HepG2 (cell line): ENCODE measurements at regions not wholly inside any gene's neighbourhood (a gene's known extent, or its start where the extent isn't known, plus 50 kb on each side); places are given as distances from the start of the nearest gene placed in this dataset.

Experiments used
- ETV5 ChIP-seq: IDR thresholded peaks from 2 replicates; pipeline ENCODE4 v1.6.1; 2018; ENCODE audit warnings: missing biosample characterization, missing genetic modification reagents, inconsistent platforms, borderline replicate concordance
- HOXA3 ChIP-seq: sonication (generic); formaldehyde crosslinking; IDR thresholded peaks from 2 replicates; pipeline ENCODE4 v1.5.0; 2020; ENCODE audit warnings: missing genetic modification reagents
- KDM6A ChIP-seq: IDR thresholded peaks from 2 replicates; pipeline ENCODE4 v1.6.1; 2016; ENCODE audit warnings: low read depth
- KLF16 ChIP-seq, 2 experiments: sonication (generic) in 1 of 2; formaldehyde crosslinking in 1 of 2; IDR thresholded peaks; 2 replicates each; pipeline versions ENCODE4 v1.6.1 to v1.8.0; 2016 to 2023; ENCODE audit warnings: missing genetic modification reagents in 2 of 2, missing compliant biosample characterization in 1 of 2
- PRDM10 ChIP-seq: sonication (generic); formaldehyde crosslinking; IDR thresholded peaks from 2 replicates; pipeline ENCODE4 v1.4.0; 2020; ENCODE audit warnings: low read depth, missing genetic modification reagents
- PRDM4 ChIP-seq: sonication (generic); formaldehyde crosslinking; IDR thresholded peaks from 2 replicates; pipeline ENCODE4 v1.9.0; 2021; ENCODE audit warnings: missing genetic modification reagents, borderline replicate concordance
- ZFP1 ChIP-seq: IDR thresholded peaks from 2 replicates; pipeline ENCODE4 v1.6.1; 2016
- ZFP90 ChIP-seq: sonication (generic); formaldehyde crosslinking; IDR thresholded peaks from 2 replicates; pipeline ENCODE4 v1.8.0; 2022; ENCODE audit warnings: missing genetic modification reagents, mild to moderate bottlenecking, inconsistent platforms, borderline replicate concordance
- ZNF121 ChIP-seq: sonication (generic); formaldehyde crosslinking; IDR thresholded peaks from 2 replicates; pipeline ENCODE4 v1.5.0; 2020; ENCODE audit warnings: mild to moderate bottlenecking, missing genetic modification reagents
- TF ChIP-seq, protein P1 (sequence below), 2 experiments: sonication (generic) in 1 of 2; formaldehyde crosslinking in 1 of 2; IDR thresholded peaks; 2 replicates each; pipeline versions ENCODE4 v1.5.1 to v1.6.1; 2011 to 2020; ENCODE audit warnings: borderline replicate concordance in 1 of 2, low read depth in 1 of 2, low read length in 1 of 2, mild to moderate bottlenecking in 1 of 2, missing genetic modification reagents in 1 of 2, moderate library complexity in 1 of 2
- TF ChIP-seq, protein P2 (sequence below): sonication (generic); formaldehyde crosslinking; IDR thresholded peaks from 2 replicates; pipeline ENCODE4 v1.4.0; 2020; ENCODE audit warnings: mild to moderate bottlenecking, missing genetic modification reagents

DNA sequence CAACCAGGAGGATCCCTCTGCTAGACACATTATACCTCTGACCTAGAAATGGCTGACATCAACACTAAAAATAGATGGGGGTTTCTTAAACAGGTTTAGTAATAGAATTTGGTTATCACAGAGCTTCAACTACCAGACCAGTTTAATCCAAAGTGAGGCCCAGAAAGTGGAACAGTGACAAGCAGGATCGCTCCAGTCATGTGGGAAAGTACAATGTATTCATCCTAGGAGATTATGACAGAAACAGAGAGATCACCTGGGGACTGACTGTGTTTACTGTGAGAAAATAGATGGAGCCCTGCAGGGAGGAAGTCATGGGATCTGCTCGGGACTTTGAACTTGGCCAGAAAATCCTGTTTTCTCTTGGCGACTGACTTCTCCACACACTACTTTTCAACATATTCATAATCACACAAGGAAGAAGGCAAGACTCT is 238.7 kb upstream of the SOX4 start (continued):
- TF ChIP-seq, protein P1, sequence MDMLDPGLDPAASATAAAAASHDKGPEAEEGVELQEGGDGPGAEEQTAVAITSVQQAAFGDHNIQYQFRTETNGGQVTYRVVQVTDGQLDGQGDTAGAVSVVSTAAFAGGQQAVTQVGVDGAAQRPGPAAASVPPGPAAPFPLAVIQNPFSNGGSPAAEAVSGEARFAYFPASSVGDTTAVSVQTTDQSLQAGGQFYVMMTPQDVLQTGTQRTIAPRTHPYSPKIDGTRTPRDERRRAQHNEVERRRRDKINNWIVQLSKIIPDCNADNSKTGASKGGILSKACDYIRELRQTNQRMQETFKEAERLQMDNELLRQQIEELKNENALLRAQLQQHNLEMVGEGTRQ (IDR thresholded peaks at IDR 0.05; ENCODE audit: low read depth, low read length), result no peak
- TF ChIP-seq, protein P1 (CRISPR knock-in tag; IDR thresholded peaks at IDR 0.05; ENCODE audit: borderline replicate concordance), result no peak
- TF ChIP-seq KDM6A (CRISPR knock-in tag) (peak; percentile 59; the same call in 1 of the 2 replicates), ETV5 (CRISPR knock-in tag) (peak; percentile 64; the same call in 1 of the 2 replicates), ZFP90 (CRISPR knock-in tag) (no peak), HOXA3 (CRISPR knock-in tag) (0 out of 2 replicates have a peak, but pooled peaks have one; percentile 26), KLF16 (CRISPR knock-in tag; IDR thresholded peaks at IDR 0.05) (peak in 1 of 2 experiments; percentile 46; a peak in 1 of 4 replicates), PRDM4 (CRISPR knock-in tag) (no peak), ZNF121 (CRISPR knock-in tag) (no peak), ZFP1 (0 out of 2 replicates have a peak, but pooled peaks have one; percentile 30), PRDM10 (CRISPR knock-in tag) (peak; percentile 48; the same call in 1 of the 2 replicates)
- TF ChIP-seq, protein P2, sequence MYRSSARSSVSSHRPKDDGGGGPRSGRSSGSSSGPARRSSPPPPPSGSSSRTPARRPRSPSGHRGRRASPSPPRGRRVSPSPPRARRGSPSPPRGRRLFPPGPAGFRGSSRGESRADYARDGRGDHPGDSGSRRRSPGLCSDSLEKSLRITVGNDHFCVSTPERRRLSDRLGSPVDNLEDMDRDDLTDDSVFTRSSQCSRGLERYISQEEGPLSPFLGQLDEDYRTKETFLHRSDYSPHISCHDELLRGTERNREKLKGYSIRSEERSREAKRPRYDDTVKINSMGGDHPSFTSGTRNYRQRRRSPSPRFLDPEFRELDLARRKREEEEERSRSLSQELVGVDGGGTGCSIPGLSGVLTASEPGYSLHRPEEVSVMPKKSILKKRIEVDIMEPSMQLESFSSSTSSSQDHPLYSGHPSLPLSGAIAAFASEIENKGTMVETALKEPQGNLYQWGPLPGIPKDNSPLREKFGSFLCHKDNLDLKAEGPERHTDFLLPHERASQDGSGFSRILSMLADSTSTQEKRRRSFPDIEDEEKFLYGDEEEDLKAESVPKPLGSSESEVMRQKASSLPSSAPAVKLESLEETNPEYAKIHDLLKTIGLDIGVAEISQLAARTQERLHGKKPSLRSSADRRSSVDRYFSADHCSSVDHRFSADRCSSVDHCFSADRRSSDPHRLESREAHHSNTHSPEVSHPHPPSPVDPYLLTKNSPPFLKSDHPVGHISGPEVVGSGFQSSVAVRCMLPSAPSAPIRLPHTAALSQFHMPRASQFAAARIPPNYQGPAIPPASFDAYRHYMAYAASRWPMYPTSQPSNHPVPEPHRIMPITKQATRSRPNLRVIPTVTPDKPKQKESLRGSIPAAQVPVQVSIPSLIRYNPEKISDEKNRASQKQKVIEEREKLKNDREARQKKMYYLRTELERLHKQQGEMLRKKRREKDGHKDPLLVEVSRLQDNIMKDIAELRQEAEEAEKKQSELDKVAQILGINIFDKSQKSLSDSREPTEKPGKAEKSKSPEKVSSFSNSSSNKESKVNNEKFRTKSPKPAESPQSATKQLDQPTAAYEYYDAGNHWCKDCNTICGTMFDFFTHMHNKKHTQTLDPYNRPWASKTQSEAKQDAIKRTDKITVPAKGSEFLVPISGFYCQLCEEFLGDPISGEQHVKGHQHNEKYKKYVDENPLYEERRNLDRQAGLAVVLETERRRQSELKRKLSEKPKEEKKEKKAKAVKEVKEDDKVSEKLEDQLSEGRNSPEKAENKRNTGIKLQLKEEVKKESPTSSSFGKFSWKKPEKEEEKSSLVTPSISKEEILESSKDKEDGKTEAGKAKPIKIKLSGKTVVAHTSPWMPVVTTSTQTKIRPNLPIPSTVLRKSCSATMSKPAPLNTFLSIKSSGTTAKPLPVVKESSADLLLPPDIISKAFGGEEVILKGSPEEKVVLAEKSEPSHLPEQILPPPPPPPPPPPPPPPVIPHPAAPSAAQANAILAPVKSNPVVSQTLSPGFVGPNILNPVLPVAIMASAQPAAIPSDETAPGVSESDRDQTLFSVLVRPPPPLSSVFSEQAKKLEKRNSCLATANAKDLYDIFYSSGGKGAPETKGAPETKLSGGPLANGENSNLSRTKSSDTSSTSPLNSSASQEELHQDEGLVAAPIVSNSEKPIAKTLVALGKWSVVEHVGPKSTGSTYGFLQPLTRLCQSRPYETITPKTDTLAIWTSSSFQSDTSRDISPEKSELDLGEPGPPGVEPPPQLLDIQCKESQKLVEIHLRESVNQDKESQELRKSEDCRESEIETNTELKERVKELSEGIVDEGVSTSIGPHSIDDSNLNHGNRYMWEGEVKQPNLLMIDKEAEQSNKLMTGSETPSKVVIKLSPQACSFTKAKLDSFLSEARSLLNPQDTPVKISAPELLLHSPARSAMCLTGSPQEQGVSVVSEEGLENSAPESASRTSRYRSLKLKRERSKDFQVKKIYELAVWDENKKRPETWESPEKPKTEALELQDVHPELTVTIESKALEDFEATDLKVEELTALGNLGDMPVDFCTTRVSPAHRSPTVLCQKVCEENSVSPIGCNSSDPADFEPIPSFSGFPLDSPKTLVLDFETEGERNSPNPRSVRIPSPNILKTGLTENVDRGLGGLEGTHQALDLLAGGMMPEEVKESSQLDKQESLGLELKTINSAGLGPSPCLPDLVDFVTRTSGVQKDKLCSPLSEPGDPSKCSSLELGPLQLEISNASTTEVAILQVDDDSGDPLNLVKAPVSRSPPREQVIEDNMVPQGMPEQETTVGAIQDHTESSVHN (CRISPR knock-in tag), result no peak
